ENCODE measurements at regions not wholly inside any gene's neighbourhood (a gene's known extent, or its start where the extent isn't known, plus 50 kb on each side); places are given as distances from the start of the nearest gene placed in this dataset.

DNA sequence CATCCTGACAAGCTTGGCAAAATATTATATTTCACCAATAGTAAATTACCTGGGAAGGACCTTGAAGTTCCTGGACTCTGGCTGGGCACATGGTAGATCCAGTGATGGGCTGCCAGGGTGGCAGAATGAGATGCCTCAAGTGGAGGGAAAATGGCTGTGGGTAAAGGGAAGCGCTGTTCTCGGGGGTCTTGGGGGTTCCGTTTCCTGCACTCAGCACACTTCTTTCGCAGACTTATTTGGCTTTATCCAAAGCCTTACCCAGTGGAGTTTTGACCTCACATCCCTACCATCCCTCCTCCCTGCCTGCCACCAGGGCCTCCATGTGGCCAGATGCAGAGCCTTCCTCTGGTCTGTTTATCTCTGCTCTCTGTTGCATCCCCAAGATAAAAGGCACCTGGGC lies 654.9 kb upstream of the HS6ST1 start:
- no peak for DNase-seq

DNA sequence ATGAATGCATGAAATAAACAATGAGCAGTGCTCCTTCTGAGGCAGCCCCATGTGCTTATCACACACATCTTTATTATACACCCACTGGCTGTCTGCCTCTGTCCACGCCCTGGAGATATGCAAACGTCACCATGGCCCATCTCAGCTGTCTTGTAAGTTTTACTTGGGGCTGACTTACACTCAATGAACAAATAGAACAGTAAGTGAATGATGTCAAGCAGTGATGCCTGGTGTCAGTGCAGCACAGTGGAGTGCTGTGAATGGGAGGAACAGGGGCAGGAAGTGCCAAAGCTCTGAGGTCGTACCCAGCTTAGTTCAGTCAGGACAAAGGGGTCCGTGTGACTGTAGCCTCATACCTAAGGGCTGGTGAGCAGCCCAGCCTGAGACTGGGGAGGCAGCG lies 659.5 kb upstream of the HS6ST1 start:
- no peak for DNase-seq

- no peak for DNase-seq
Observed at GRCh38 chr2:128979182-128979581, 660.5 kb upstream of the HS6ST1 start.

DNA sequence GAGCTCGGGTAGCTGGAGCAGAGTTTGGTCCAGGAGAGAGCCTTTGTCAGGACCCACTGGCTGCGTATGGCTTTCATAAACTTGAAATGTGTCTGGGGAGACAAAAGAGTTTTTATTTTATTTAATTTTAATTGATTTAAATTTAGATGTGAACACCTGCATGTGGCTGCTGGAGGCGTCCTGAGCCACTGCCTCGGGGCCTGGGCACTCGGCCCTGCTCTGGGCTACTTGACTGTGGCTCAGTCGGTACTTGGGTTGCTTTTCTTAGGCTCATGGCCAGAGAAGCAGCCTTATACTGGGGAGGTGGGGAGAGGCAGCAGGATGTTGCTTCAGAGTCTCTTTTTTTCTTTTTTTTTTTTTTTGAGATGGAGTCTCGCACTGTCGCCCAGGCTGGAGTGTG lies 661.8 kb upstream of the HS6ST1 start:
- DNase-seq, result no peak

DNA sequence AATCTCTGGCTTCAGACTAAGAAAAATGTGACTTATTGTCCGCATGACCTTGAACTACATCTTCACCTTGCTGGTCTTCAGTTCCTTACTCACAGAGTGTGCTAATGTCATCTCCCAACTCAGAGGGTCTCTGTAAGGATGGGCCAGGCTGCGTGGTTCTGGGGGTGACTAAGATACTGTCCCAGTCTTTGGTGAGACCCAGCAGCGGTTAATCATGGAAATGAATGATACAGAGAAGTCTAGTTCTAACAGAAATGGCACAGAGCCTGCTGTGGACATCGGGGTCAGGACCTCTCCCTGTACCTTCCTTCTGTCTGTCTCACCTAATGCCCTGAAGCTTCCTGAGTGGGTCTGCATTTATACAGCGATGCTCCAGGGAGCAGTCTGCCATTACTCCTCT lies 662.7 kb upstream of the HS6ST1 start:
- no peak for DNase-seq

- DNase-seq, result no peak
Observed at GRCh38 chr2:128982001-128982400, 663.3 kb upstream of the HS6ST1 start.

GRCh38 chr2:128982670-128983069 lies 664.0 kb upstream of the HS6ST1 start:
- DNase-seq, result no peak

DNA sequence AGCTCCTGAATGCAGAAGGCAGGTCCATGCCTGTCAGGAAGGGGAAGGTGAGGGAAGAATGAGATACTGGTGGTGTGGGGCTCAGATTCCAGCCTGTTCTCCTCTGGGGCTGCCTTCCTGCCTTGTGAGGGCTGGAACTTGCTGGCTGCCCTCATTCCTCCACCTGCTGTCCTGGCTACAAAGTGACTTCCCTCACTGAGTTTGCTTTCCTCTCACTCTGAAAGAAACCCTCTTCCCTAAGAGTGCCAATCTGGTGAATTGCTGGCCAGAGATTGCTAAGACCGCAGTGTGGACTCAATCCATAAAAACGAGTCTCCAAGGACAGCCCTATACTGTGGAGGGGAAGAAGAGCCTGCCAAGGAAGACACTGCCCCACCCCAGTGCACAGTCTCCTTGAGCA lies 664.4 kb upstream of the HS6ST1 start:
- no peak for DNase-seq

- no peak for DNase-seq
Observed at GRCh38 chr2:128984081-128984480, 665.4 kb upstream of the HS6ST1 start.

- DNase-seq, result no peak
Observed at GRCh38 chr2:128984855-128985254, 666.2 kb upstream of the HS6ST1 start.

DNA sequence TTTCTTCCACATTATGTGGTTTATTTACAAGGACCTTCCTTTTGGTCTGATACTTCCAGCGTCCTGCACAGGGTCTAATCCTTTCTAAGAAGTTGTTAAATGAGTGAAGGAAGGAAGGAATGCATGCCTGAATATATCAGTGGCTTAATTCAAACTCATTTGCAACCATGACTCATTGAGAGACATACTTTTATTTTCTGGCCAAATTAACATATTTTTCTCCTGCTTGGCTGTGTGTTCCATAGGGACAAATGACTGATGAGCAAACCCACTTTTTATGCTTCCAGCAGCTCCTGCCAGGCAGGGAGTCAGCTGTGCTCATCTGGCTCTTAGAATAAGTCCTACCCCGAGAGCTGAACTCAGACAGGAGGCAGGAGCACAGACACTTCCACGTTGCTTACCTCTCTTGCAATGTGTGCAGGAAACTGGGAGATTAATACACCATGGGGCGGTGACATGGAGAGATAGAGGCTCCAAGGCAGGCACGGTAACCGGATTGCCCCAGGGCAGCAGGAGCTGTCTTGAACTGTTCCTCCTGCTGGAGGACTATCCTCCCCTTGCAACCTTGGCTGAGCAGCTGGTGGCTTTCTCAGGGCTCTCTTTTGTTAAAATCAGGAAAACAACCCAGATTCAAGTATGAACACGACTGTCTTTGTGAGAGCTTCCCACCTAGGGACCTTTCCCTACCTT lies 667.5 kb upstream of the HS6ST1 start:
- no peak for DNase-seq

DNA sequence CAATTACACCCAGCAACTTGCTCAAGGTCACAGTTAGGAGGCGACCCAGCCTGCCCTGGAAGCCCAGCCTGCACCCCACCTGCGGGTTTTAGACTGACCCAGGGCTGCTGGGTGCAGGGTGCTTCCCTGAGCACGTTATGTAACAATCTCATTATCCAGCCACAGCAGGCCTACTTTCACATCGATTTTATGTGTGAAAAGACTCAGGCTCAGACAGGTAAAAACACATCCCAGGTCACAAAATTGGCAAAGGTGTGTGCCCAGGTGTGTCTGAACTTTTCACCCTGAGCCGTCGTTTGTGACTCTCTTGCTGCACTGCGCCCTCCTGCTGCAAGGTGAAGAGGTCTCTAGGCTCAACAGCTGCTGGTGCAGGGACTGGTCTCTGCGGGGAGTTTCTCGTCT lies 668.2 kb upstream of the HS6ST1 start:
- DNase-seq, result no peak

GRCh38 chr2:128988326-128988725 lies 669.7 kb upstream of the HS6ST1 start:
- DNase-seq, result no peak

GRCh38 chr2:128988967-128989366 lies 670.3 kb upstream of the HS6ST1 start:
- no peak for DNase-seq

DNA sequence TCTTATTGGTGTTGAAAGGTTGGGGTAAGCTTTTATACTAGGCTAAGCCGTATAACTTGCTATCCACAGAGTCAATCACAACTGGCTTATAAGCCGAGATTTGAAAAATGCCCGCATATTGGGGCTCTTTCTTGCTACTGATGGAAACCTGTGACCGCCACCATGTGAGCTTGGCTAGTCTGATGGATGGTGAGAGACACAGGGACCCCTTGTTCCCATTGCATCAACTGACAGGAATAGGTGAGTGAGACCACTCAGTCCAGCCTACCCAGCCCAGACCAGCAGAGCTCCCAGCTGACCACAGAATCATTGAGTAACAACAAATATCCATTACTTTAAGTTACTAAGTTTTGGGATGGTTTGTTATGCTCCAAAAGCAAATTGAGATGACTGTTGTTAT lies 676.4 kb upstream of the HS6ST1 start:
- DNase-seq, result no peak

DNA sequence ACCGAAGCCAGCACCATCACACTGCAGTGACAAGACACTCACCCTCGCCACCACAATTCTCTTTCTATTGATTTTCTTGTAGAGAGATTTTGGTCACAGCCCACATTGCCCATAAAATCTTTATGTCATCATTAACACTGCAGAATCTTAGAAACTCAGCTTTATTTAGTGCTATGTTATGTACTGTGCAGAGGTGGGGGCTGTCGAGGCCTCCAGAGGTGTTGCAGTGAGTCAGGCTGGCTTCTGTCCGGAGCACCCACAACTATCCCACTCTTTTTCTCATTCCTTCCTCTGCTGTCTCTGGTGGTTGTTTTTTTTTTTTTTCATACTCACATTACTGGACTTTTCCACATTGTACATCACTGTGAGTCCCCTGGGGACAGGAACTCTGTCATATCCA lies 677.4 kb upstream of the HS6ST1 start:
- no peak for DNase-seq

- no peak for DNase-seq
Observed at GRCh38 chr2:128997166-128997866, 678.6 kb upstream of the HS6ST1 start.

DNA sequence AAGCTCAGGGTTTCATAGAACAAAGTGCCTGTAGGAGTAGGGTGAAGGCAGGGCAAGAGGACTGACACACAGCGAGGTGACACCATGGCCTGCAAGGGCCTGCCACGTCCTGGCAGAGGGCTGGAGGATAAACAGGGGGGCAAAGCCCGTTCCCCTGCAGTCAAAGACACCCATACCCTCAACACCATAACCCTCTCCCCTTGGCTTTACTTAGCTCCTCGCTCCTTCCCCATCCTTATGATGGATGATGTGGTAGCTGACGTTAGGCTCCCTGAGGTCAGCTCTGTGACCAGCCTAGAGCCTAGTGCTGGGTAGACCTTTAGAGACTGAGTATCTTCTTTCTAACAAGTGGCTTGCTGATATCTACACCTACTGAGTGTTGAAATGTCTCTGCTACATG lies 683.3 kb upstream of the HS6ST1 start:
- no peak for DNase-seq

- DNase-seq, result no peak
Observed at GRCh38 chr2:129002751-129003150, 684.1 kb upstream of the HS6ST1 start.

- no peak for DNase-seq
Observed at GRCh38 chr2:129004485-129004884, 685.8 kb upstream of the HS6ST1 start.

- DNase-seq, result no peak
Observed at GRCh38 chr2:129004940-129005490, 686.3 kb upstream of the HS6ST1 start.

GRCh38 chr2:129006135-129006886 lies 687.6 kb upstream of the HS6ST1 start:
- DNase-seq, result no peak

DNA sequence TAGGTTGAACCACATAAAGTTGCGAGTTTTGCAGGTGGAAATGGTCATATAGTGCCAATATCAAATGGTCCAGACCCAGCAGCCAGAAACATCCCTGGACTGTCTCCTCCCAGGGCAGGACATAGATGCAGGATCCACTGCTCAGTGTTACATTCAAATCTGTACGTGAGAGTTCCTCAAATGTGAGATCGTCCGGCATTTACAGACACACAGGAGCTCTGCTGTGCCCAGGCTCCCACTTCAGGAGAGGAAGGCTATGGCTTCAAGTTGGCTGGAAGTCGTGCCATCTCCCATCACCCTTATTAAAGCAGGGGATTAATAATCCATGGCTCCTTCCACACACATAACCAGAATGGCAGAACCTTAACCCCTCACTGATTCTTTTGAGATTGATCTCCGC lies 688.2 kb upstream of the HS6ST1 start:
- no peak for DNase-seq

All from SIG-M5 (cell line).